Endodermal cell (in vitro differentiated cells): ENCODE measurements at regions not wholly inside any gene's neighbourhood (a gene's known extent, or its start where the extent isn't known, plus 50 kb on each side); places are given as distances from the start of the nearest gene placed in this dataset.

Source experiments
- DNase-seq: peaks from one replicate; pipeline ENCODE4 v3.0.0-alpha.2; 2017
- H3K27ac ChIP-seq: 2 replicates; pipeline ENCODE4 v1.5.1; 2013; ENCODE audit warnings: mild to moderate bottlenecking, low read depth, low read length, moderate library complexity
- H3K27me3 ChIP-seq: 2 replicates; pipeline ENCODE4 v1.6.1; 2013; ENCODE audit warnings: mild to moderate bottlenecking, low read length, moderate library complexity; ENCODE audit not compliant: insufficient read depth, control insufficient read depth, poor library complexity, severe bottlenecking
- H3K36me3 ChIP-seq: 2 replicates; pipeline ENCODE4 v1.7.0; 2013; ENCODE audit warnings: mild to moderate bottlenecking, low read length, moderate library complexity; ENCODE audit not compliant: control insufficient read depth, insufficient read depth
- H3K4me1 ChIP-seq: one replicate; pipeline ENCODE4 v1.7.0; 2013; ENCODE audit warnings: low read length; ENCODE audit not compliant: control insufficient read depth, insufficient read depth
- H3K4me3 ChIP-seq: 2 replicates; pipeline ENCODE4 v1.5.1; 2013; ENCODE audit warnings: mild to moderate bottlenecking, low read length, moderate library complexity
- H3K9ac ChIP-seq: 2 replicates; pipeline ENCODE4 v1.6.1; 2013; ENCODE audit warnings: mild to moderate bottlenecking, low read length, moderate library complexity; ENCODE audit not compliant: poor library complexity, severe bottlenecking; ENCODE audit errors: extremely low read depth
- H3K9me3 ChIP-seq: 2 replicates; pipeline ENCODE4 v1.6.1; 2013; ENCODE audit warnings: mild to moderate bottlenecking, low read length, moderate library complexity; ENCODE audit not compliant: control insufficient read depth
- H3K27ac Mint-ChIP-seq: 2 replicates; pipeline ENCODE4 v1.8.0; 2020; ENCODE audit warnings: mixed read lengths
- H3K27me3 Mint-ChIP-seq: 2 replicates; pipeline ENCODE4 v1.8.0; 2021; ENCODE audit warnings: mild to moderate bottlenecking, mixed read lengths; ENCODE audit not compliant: insufficient read depth
- H3K36me3 Mint-ChIP-seq: 2 replicates; pipeline ENCODE4 v1.8.0; 2020; ENCODE audit warnings: low read depth, mixed read lengths
- H3K4me1 Mint-ChIP-seq: 2 replicates; pipeline ENCODE4 v1.8.0; 2020; ENCODE audit warnings: mixed read lengths
- H3K4me3 Mint-ChIP-seq: 2 replicates; pipeline ENCODE4 v1.8.0; 2020; ENCODE audit warnings: mild to moderate bottlenecking, moderate library complexity, mixed read lengths
- H3K9me3 Mint-ChIP-seq: 2 replicates; pipeline ENCODE4 v1.8.0; 2020; ENCODE audit warnings: mild to moderate bottlenecking, mixed read lengths
- CTCF ChIP-seq: fragments of 200-600 bp; sonication (generic); conservative IDR thresholded peaks from 2 replicates; pipeline ENCODE4 v1.5.0; 2021; ENCODE audit warnings: antibody characterized with exemption, mild to moderate bottlenecking
- WGBS, 2 experiments: methylation state at CpG; one replicate each; pipeline versions ENCODE4 v1.1.5 to v1.1.7; 2013; ENCODE audit warnings: missing lambda C conversion rate in 2 of 2, mixed read lengths in 1 of 2; ENCODE audit not compliant: insufficient coverage in 1 of 2, insufficient read length in 1 of 2; 5-methylcytosine and 5-hydroxymethylcytosine counted together

DNA sequence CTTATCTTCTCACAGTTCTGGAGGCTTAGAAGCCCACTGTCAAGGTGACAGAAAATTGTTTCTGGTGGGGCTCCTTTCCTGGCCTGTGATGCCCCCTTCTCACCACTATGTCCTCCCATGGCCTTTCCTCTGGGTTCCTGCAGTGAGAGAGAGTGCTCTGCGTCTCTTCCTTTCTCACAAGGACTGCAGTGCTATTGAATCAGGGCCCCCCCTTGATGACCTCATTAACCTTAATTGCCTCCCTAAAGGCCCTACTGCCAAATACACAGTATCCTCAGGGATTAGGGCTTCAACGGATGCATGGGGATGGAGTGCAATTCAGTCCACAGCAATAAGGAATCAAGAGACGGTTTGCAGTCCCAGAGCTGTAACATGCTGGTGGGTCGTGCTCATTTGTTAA is 82.0 kb upstream of the GRB10 start:
- Mint-ChIP-seq H3K9me3 (no peaks in the 10 kb centered on the region), H3K36me3 (no peaks in the 10 kb centered on the region), H3K27ac (no peak overlapping the region), H3K4me3 (no peak overlapping the region), H3K4me1 (peaks cover 10% of the 10 kb centered on the region), H3K27me3 (no peaks in the 10 kb centered on the region)
- Histone ChIP-seq H3K9ac (no peak overlapping the region), H3K36me3 (no peaks in the 10 kb centered on the region), H3K4me1 (no peaks in the 10 kb centered on the region), H3K27ac (no peak overlapping the region), H3K4me3 (no peak overlapping the region), H3K9me3 (no peaks in the 10 kb centered on the region), H3K27me3 (no peaks in the 10 kb centered on the region)
- TF ChIP-seq CTCF, result peak; percentile 39
- no peak for DNase-seq
- 82 to 84% methylated on average over 3 to 4 of the region's 4 CpGs for WGBS, 2 experiments

DNA sequence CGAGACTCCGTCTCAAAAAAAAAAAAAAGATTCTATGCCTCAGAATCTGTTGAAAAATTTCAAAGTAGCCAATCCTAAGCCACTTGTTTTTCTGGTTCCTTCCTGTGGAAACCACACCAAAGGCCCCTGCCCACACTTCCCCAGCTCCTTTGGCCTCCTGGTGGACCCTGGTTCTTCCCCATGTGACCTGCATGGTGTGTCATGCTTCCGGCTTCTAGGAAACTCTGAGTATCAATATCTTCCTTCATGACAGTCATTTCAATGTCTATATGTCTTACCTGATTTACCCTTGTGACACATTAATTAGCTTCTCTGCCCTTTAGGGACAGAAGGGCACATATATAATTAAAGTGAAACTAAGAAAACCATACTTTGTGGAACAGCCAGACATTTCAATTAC is 80.4 kb upstream of the GRB10 start:
- no peak for TF ChIP-seq CTCF
- H3K27me3 Mint-ChIP-seq, result no peaks in the 10 kb centered on the region
- no peaks in the 10 kb centered on the region for H3K9me3 Mint-ChIP-seq
- Histone ChIP-seq H3K4me3 (no peak overlapping the region), H3K9me3 (no peaks in the 10 kb centered on the region), H3K9ac (no peak overlapping the region), H3K27me3 (no peaks in the 10 kb centered on the region), H3K4me1 (no peaks in the 10 kb centered on the region), H3K36me3 (no peaks in the 10 kb centered on the region), H3K27ac (no peak overlapping the region)
- no peak for DNase-seq
- H3K4me3 Mint-ChIP-seq, result no peak overlapping the region
- peaks cover 3% of the 10 kb centered on the region for H3K4me1 Mint-ChIP-seq
- 70 to 81% methylated on average over 3 of the region's 3 CpGs for WGBS, 2 experiments
- no peak overlapping the region for H3K27ac Mint-ChIP-seq
- H3K36me3 Mint-ChIP-seq, result no peaks in the 10 kb centered on the region

- no peak for DNase-seq
- Mint-ChIP-seq H3K27me3 (no peaks in the 10 kb centered on the region), H3K4me1 (peaks cover 3% of the 10 kb centered on the region), H3K9me3 (no peaks in the 10 kb centered on the region), H3K27ac (no peak overlapping the region), H3K4me3 (no peak overlapping the region), H3K36me3 (no peaks in the 10 kb centered on the region)
- Histone ChIP-seq H3K9ac (no peak overlapping the region), H3K27me3 (no peaks in the 10 kb centered on the region), H3K4me1 (no peaks in the 10 kb centered on the region), H3K27ac (no peak overlapping the region), H3K9me3 (no peaks in the 10 kb centered on the region), H3K4me3 (no peak overlapping the region), H3K36me3 (no peaks in the 10 kb centered on the region)
- 91% methylated on average over 1 of the region's 1 CpG; no CpG with 5 or more reads in 1 of the 2 experiments for WGBS, 2 experiments
- no peak for TF ChIP-seq CTCF
Measured at GRCh38 chr7:50862302-50862701, 79.6 kb upstream of the GRB10 start.
